ENCODE measurements at regions not wholly inside any gene's neighbourhood (a gene's known extent, or its start where the extent isn't known, plus 50 kb on each side); places are given as distances from the start of the nearest gene placed in this dataset.
"Not testable (repeated sequence)": the region's sequence is repeated elsewhere in the genome, so short reads cannot be mapped to it uniquely, and the experiment has no call there.

GRCh38 chr12:131597333-131597732 is 113.6 kb upstream of the SFSWAP start:
- no peak for DNase-seq (ENCODE audit: low read depth, low spot score)

- DNase-seq (ENCODE audit: low read depth, low spot score): no peak
Measured at GRCh38 chr12:131598717-131599116, 112.2 kb upstream of the SFSWAP start.

- no peak for DNase-seq (ENCODE audit: low read depth, low spot score)
Measured at GRCh38 chr12:131599190-131600159, 111.4 kb upstream of the SFSWAP start.

GRCh38 chr12:131600160-131600532 is 110.7 kb upstream of the SFSWAP start:
- DNase-seq (ENCODE audit: low read depth, low spot score): no peak

GRCh38 chr12:131601499-131601898 is 109.4 kb upstream of the SFSWAP start:
- DNase-seq (ENCODE audit: low read depth, low spot score): not testable (repeated sequence)

- DNase-seq (ENCODE audit: low read depth, low spot score): no peak
Measured at GRCh38 chr12:131603106-131603938, 107.6 kb upstream of the SFSWAP start.

GRCh38 chr12:131603939-131604795 is 106.7 kb upstream of the SFSWAP start:
- no peak for DNase-seq (ENCODE audit: low read depth, low spot score)

GRCh38 chr12:131604859-131605258 is 106.0 kb upstream of the SFSWAP start:
- DNase-seq (ENCODE audit: low read depth, low spot score): no peak

- DNase-seq (ENCODE audit: low read depth, low spot score): no peak
Measured at GRCh38 chr12:131605304-131605829, 105.5 kb upstream of the SFSWAP start.

- no peak for DNase-seq (ENCODE audit: low read depth, low spot score)
Measured at GRCh38 chr12:131606218-131606901, 104.5 kb upstream of the SFSWAP start.

- DNase-seq (ENCODE audit: low read depth, low spot score): no peak
Measured at GRCh38 chr12:131607658-131608447, 103.0 kb upstream of the SFSWAP start.

- no peak for DNase-seq (ENCODE audit: low read depth, low spot score)
Measured at GRCh38 chr12:131608740-131609690, 101.9 kb upstream of the SFSWAP start.

- no peak for DNase-seq (ENCODE audit: low read depth, low spot score)
Measured at GRCh38 chr12:131609762-131610161, 101.1 kb upstream of the SFSWAP start.

GRCh38 chr12:131610181-131610580 is 100.7 kb upstream of the SFSWAP start:
- DNase-seq (ENCODE audit: low read depth, low spot score): no peak

- DNase-seq (ENCODE audit: low read depth, low spot score): no peak
Measured at GRCh38 chr12:131610891-131611290, 100.0 kb upstream of the SFSWAP start.

GRCh38 chr12:131611416-131612091 is 99.3 kb upstream of the SFSWAP start:
- no peak for DNase-seq (ENCODE audit: low read depth, low spot score)

- DNase-seq (ENCODE audit: low read depth, low spot score): no peak
Measured at GRCh38 chr12:131612092-131612755, 98.7 kb upstream of the SFSWAP start.

GRCh38 chr12:131613186-131613585 is 97.7 kb upstream of the SFSWAP start:
- DNase-seq (ENCODE audit: low read depth, low spot score): no peak
